Left lobe of liver (tissue), 2 donors: ENCODE measurements at regions not wholly inside any gene's neighbourhood (a gene's known extent, or its start where the extent isn't known, plus 50 kb on each side); places are given as distances from the start of the nearest gene placed in this dataset.

Experiments
- ATAC-seq: fragments of 200-7000 bp; cut with Tn5 transposase; one replicate; pipeline ENCODE4 v1.9.1; 2020; ENCODE audit warnings: mild to moderate bottlenecking, moderate library complexity
- DNase-seq: peaks from one replicate; pipeline ENCODE4 v3.0.0-alpha.2; 2020; ENCODE audit warnings: low spot score
- donor health status: DM: no; HTN: no; CAD: no; lungs with moderate emphysema.
- donor health status: DM: no; HTN: yes; CAD: no.

- DNase-seq (no peak), ATAC-seq (no peak)
Observed at GRCh38 chr1:234941321-234942011, 187.2 kb downstream of the TOMM20 start.

GRCh38 chr1:234940841-234941240, 187.8 kb downstream of the TOMM20 start:
- no peak for DNase-seq
- no peak for ATAC-seq

- DNase-seq (peak; percentile 31), ATAC-seq (no peak)
Observed at GRCh38 chr1:234938924-234939323, 189.7 kb downstream of the TOMM20 start.

- ATAC-seq (no peak), DNase-seq (no peak)
Observed at GRCh38 chr1:234938135-234938534, 190.5 kb downstream of the TOMM20 start.

GRCh38 chr1:234936612-234937389, 191.8 kb downstream of the TOMM20 start:
- ATAC-seq = peak; percentile 32
- DNase-seq = no peak

GRCh38 chr1:234934611-234935033, 194.0 kb downstream of the TOMM20 start:
- ATAC-seq (no peak), DNase-seq (peak; percentile 32)

- DNase-seq (peak; percentile 77), ATAC-seq (peak; percentile 90)
Observed at GRCh38 chr1:234933475-234933874, 195.2 kb downstream of the TOMM20 start.

- ATAC-seq (peak; percentile 91), DNase-seq (peak; percentile 72)
Observed at GRCh38 chr1:234932511-234933430, 195.9 kb downstream of the TOMM20 start.

- ATAC-seq (no peak), DNase-seq (peak; percentile 42)
Observed at GRCh38 chr1:234932106-234932505, 196.5 kb downstream of the TOMM20 start.

GRCh38 chr1:234931404-234931973, 197.1 kb downstream of the TOMM20 start:
- DNase-seq (peak; percentile 22), ATAC-seq (no peak)

- peak; percentile 10 for DNase-seq
- ATAC-seq = no peak
Observed at GRCh38 chr1:234929369-234929768, 199.3 kb downstream of the TOMM20 start.

GRCh38 chr1:234928642-234929041, 200.0 kb downstream of the TOMM20 start:
- no peak for ATAC-seq
- peak; percentile 30 for DNase-seq

GRCh38 chr1:234927971-234928640, 200.5 kb downstream of the TOMM20 start:
- no peak for DNase-seq
- ATAC-seq = no peak

- DNase-seq (peak; percentile 37), ATAC-seq (no peak)
Observed at GRCh38 chr1:234927312-234927970, 201.2 kb downstream of the TOMM20 start.

GRCh38 chr1:234926559-234927311, 201.9 kb downstream of the TOMM20 start:
- peak; percentile 42 for DNase-seq
- ATAC-seq = peak; percentile 7

- DNase-seq (peak; percentile 24), ATAC-seq (no peak)
Observed at GRCh38 chr1:234926264-234926558, 202.4 kb downstream of the TOMM20 start.

- ATAC-seq (peak; percentile 49), DNase-seq (peak; percentile 32)
Observed at GRCh38 chr1:234925440-234926263, 203.0 kb downstream of the TOMM20 start.
